ENCODE measurements at regions not wholly inside any gene's neighbourhood (a gene's known extent, or its start where the extent isn't known, plus 50 kb on each side); places are given as distances from the start of the nearest gene placed in this dataset.

DNA sequence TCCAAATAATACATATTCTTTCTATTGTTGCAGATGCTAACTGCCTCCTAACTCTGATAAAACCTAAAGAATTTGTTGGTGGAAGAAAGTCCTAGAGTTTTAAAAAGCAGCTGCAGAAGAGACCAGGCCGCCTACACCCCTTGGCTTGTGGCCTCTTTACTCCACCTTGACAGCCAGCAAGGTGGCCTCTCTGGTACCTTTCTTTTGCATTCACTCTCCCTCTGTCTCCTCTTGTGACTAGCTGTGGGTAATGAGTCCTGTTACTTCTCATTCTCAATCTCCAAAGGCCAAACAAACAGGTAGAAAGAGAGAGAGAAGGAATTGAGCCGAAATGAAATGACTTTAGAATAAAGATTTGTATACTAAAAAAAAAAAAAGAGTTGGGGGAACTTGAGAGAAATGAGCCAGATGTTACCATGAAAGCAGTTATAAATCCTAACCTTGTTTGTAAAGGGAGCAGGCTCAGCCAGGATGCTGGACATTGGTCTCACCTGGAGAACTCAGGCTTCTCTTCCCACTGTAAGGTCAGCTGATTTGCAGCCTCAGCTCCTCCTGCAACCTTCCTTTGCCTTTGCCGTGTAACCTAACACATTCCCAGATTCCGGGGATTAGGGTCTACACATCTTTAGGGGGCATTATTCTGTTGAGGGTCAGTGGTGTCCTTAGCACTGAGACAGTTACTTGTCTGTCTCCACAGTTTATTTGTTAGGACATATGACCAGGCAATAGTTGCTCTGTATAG, 164.1 kb upstream of the IRF2BP2 start:
- Histone ChIP-seq H3K36me3 (ENCODE audit: control insufficient read depth in 2 of 2, insufficient read depth in 1 of 2, low read length in 2 of 2) (no peaks in the 10 kb centered on the region), H3K4me3 (ENCODE audit: low read depth, low read length) (no peak overlapping the region), H3K4me1 (ENCODE audit: control insufficient read depth, insufficient read depth, low read length) (peaks cover 7% of the 10 kb centered on the region), H3K9me3 (ENCODE audit: control insufficient read depth, insufficient read depth, low read depth, low read length) (no peaks in the 10 kb centered on the region), H3K27ac (ENCODE audit: extremely low read depth, low read depth, low read length) (no peak overlapping the region)
- TF ChIP-seq, protein P1, sequence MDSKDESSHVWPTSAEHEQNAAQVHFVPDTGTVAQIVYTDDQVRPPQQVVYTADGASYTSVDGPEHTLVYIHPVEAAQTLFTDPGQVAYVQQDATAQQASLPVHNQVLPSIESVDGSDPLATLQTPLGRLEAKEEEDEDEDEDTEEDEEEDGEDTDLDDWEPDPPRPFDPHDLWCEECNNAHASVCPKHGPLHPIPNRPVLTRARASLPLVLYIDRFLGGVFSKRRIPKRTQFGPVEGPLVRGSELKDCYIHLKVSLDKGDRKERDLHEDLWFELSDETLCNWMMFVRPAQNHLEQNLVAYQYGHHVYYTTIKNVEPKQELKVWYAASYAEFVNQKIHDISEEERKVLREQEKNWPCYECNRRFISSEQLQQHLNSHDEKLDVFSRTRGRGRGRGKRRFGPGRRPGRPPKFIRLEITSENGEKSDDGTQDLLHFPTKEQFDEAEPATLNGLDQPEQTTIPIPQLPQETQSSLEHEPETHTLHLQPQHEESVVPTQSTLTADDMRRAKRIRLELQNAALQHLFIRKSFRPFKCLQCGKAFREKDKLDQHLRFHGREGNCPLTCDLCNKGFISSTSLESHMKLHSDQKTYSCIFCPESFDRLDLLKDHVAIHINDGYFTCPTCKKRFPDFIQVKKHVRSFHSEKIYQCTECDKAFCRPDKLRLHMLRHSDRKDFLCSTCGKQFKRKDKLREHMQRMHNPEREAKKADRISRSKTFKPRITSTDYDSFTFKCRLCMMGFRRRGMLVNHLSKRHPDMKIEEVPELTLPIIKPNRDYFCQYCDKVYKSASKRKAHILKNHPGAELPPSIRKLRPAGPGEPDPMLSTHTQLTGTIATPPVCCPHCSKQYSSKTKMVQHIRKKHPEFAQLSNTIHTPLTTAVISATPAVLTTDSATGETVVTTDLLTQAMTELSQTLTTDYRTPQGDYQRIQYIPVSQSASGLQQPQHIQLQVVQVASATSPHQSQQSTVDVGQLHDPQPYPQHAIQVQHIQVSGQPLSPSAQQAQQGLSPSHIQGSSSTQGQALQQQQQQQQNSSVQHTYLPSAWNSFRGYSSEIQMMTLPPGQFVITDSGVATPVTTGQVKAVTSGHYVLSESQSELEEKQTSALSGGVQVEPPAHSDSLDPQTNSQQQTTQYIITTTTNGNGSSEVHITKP (tag by site-specific recombination; IDR thresholded peaks at IDR 0.05), result no peak
- peak; percentile 43 for TF ChIP-seq SETDB1 (IDR thresholded peaks at IDR 0.05; ENCODE audit: insufficient read length, low read length)
- ChIA-PET CTCF (interaction anchor here (0.6 to 1.1 kb wide), 6 partner anchors 84 to 385 kb away, joined by 3 to 7 read pairs (median 3); no protein-coding TSS in a partner anchor), POLR2A (interaction anchor here (0.7 kb wide), 1 partner anchor 305 kb away, joined by 5 read pairs; no protein-coding TSS in a partner anchor)

DNA sequence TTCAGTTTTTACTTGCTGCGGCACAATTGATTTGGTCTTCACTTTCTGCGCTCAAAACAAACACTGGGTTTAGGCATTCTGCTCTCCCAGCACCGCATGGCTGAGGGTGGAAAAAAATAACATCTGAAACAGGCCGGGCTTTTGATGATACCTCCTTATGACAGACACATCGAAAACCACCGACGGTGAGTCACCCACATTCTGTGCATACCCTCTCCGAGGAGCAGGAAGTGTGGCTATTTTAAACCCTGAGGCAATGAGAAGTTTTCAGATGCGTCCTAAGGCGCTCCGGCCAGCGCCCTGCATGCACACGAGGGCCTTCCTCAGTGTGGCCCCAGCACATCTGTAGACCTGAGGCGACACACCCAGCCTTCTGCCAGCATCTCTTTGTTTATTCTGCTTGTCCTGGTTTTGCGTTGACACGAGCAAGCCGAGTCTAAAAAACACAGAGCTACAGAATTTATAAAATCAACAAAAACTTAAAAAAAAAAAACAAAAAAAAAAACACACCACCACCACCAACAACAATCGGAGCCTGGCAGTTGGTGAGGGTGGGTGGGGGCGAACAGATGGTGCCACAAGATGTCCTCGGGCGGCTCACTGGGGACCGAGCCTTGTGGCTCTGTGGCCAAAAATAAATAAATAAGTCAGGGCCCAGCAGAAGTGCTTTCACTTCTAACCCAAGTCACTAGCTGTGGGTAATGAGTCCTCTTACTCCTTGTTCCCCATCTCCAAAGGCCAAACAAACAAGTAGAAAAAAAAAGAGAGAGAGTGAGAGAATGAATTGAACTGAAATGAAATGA, 162.6 kb upstream of the IRF2BP2 start:
- Histone ChIP-seq H3K36me3 (ENCODE audit: control insufficient read depth in 2 of 2, insufficient read depth in 1 of 2, low read length in 2 of 2) (no peaks in the 10 kb centered on the region), H3K9me3 (ENCODE audit: control insufficient read depth, insufficient read depth, low read depth, low read length) (no peaks in the 10 kb centered on the region), H3K27ac (ENCODE audit: extremely low read depth, low read depth, low read length) (peak overlapping the region; percentile 62), H3K4me1 (ENCODE audit: control insufficient read depth, insufficient read depth, low read length) (peaks cover 7% of the 10 kb centered on the region), H3K4me3 (ENCODE audit: low read depth, low read length) (no peak overlapping the region)
- ChIA-PET POLR2A (interaction anchor here (0.5 to 2.4 kb wide), 8 partner anchors 17 to 311 kb away, joined by 3 to 20 read pairs (median 4); no protein-coding TSS in a partner anchor), CTCF (interaction anchor here (1.0 to 1.2 kb wide), 2 partner anchors 273 to 311 kb away, joined by 3 to 4 read pairs; no protein-coding TSS in a partner anchor)
- no peak for TF ChIP-seq ZEB2 (tag by site-specific recombination; IDR thresholded peaks at IDR 0.05)
- 0 out of 2 replicates have a peak, but pooled peaks have one; percentile 19 for TF ChIP-seq ZNF366 (tag by site-specific recombination; conservative IDR thresholded peaks at IDR 0.05)
- TF ChIP-seq ZNF350 (tag by site-specific recombination; IDR thresholded peaks at IDR 0.05), result 0 out of 2 replicates have a peak, but pooled peaks have one; percentile 16
- no peak for TF ChIP-seq ZNF292 (tag by site-specific recombination; IDR thresholded peaks at IDR 0.05; ENCODE audit: borderline replicate concordance, low read depth)
- TF ChIP-seq ZNF184 (tag by site-specific recombination; IDR thresholded peaks at IDR 0.05), result peak; percentile 49; the same call in 1 of the 2 replicates
- peak; percentile 37; the same call in 1 of the 2 replicates for TF ChIP-seq ZNF626 (tag by site-specific recombination; IDR thresholded peaks at IDR 0.05)
- TF ChIP-seq, protein P2, sequence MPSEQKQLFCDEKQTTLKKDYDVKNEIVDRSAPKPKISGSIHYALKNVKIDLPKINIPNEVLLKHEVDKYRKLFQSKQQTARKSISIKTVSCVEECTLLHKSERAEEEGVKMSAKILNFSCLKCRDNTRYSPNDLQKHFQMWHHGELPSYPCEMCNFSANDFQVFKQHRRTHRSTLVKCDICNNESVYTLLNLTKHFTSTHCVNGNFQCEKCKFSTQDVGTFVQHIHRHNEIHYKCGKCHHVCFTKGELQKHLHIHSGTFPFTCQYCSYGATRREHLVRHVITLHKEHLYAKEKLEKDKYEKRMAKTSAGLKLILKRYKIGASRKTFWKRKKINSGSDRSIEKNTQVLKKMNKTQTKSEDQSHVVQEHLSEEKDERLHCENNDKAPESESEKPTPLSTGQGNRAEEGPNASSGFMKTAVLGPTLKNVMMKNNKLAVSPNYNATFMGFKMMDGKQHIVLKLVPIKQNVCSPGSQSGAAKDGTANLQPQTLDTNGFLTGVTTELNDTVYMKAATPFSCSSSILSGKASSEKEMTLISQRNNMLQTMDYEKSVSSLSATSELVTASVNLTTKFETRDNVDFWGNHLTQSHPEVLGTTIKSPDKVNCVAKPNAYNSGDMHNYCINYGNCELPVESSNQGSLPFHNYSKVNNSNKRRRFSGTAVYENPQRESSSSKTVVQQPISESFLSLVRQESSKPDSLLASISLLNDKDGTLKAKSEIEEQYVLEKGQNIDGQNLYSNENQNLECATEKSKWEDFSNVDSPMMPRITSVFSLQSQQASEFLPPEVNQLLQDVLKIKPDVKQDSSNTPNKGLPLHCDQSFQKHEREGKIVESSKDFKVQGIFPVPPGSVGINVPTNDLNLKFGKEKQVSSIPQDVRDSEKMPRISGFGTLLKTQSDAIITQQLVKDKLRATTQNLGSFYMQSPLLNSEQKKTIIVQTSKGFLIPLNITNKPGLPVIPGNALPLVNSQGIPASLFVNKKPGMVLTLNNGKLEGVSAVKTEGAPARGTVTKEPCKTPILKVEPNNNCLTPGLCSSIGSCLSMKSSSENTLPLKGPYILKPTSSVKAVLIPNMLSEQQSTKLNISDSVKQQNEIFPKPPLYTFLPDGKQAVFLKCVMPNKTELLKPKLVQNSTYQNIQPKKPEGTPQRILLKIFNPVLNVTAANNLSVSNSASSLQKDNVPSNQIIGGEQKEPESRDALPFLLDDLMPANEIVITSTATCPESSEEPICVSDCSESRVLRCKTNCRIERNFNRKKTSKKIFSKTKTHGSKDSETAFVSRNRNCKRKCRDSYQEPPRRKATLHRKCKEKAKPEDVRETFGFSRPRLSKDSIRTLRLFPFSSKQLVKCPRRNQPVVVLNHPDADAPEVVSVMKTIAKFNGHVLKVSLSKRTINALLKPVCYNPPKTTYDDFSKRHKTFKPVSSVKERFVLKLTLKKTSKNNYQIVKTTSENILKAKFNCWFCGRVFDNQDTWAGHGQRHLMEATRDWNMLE (tag by site-specific recombination; conservative IDR thresholded peaks at IDR 0.05; ENCODE audit: low read depth), result no peak
- TF ChIP-seq ZBTB48 (tag by site-specific recombination; IDR thresholded peaks at IDR 0.05), result 0 out of 2 replicates have a peak, but pooled peaks have one; percentile 19
- TF ChIP-seq ZNF623 (tag by site-specific recombination; IDR thresholded peaks at IDR 0.05), result 0 out of 2 replicates have a peak, but pooled peaks have one; percentile 7
- TF ChIP-seq MEIS1 (CRISPR knock-in tag; IDR thresholded peaks at IDR 0.05; ENCODE audit: borderline replicate concordance), result 0 out of 2 replicates have a peak, but pooled peaks have one; percentile 52
- TF ChIP-seq ZNF335 (tag by site-specific recombination; conservative IDR thresholded peaks at IDR 0.05), result peak; percentile 43; the same call in 1 of the 2 replicates
- TF ChIP-seq, protein P3, sequence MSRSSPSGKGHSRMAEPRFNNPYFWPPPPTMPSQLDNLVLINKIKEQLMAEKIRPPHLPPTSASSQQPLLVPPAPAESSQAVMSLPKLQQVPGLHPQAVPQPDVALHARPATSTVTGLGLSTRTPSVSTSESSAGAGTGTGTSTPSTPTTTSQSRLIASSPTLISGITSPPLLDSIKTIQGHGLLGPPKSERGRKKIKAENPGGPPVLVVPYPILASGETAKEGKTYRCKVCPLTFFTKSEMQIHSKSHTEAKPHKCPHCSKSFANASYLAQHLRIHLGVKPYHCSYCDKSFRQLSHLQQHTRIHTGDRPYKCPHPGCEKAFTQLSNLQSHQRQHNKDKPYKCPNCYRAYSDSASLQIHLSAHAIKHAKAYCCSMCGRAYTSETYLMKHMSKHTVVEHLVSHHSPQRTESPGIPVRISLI (tag by site-specific recombination; IDR thresholded peaks at IDR 0.05), result peak; percentile 72; the same call in 1 of the 2 replicates
- TF ChIP-seq, protein P4, sequence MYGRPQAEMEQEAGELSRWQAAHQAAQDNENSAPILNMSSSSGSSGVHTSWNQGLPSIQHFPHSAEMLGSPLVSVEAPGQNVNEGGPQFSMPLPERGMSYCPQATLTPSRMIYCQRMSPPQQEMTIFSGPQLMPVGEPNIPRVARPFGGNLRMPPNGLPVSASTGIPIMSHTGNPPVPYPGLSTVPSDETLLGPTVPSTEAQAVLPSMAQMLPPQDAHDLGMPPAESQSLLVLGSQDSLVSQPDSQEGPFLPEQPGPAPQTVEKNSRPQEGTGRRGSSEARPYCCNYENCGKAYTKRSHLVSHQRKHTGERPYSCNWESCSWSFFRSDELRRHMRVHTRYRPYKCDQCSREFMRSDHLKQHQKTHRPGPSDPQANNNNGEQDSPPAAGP (tag by site-specific recombination; IDR thresholded peaks at IDR 0.05), result 0 out of 2 replicates have a peak, but pooled peaks have one; percentile 26
- TF ChIP-seq, protein P5, sequence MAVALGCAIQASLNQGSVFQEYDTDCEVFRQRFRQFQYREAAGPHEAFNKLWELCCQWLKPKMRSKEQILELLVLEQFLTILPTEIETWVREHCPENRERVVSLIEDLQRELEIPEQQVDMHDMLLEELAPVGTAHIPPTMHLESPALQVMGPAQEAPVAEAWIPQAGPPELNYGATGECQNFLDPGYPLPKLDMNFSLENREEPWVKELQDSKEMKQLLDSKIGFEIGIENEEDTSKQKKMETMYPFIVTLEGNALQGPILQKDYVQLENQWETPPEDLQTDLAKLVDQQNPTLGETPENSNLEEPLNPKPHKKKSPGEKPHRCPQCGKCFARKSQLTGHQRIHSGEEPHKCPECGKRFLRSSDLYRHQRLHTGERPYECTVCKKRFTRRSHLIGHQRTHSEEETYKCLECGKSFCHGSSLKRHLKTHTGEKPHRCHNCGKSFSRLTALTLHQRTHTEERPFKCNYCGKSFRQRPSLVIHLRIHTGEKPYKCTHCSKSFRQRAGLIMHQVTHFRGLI (tag by site-specific recombination; IDR thresholded peaks at IDR 0.05), result no peak
- TF ChIP-seq SP7 (tag by site-specific recombination; IDR thresholded peaks at IDR 0.05), result peak; percentile 44

Data from HEK293 (cell line).